ENCODE measurements at regions not wholly inside any gene's neighbourhood (a gene's known extent, or its start where the extent isn't known, plus 50 kb on each side); places are given as distances from the start of the nearest gene placed in this dataset.

- TF ChIP-seq EZH2 (IDR thresholded peaks at IDR 0.05; ENCODE audit: borderline replicate concordance, low read depth, low read length) (no peak), JUND (IDR thresholded peaks at IDR 0.05; ENCODE audit: borderline replicate concordance, low read depth, low read length) (no peak), JUND (tag; IDR thresholded peaks at IDR 0.05; ENCODE audit: borderline replicate concordance, low read depth, low read length) (no peak), GABPA (tag; conservative IDR thresholded peaks at IDR 0.05; ENCODE audit: low read depth) (no peak), RBBP5 (IDR thresholded peaks at IDR 0.05; ENCODE audit: borderline replicate concordance, insufficient read depth, low read length, poor library complexity, severe bottlenecking) (no peak)
These were observed 261.8 kb downstream of the DHX15 start for GRCh38 chr4:24322511-24322910.
